ENCODE measurements at regions not wholly inside any gene's neighbourhood (a gene's known extent, or its start where the extent isn't known, plus 50 kb on each side); places are given as distances from the start of the nearest gene placed in this dataset.

- TF ChIP-seq, protein P1, sequence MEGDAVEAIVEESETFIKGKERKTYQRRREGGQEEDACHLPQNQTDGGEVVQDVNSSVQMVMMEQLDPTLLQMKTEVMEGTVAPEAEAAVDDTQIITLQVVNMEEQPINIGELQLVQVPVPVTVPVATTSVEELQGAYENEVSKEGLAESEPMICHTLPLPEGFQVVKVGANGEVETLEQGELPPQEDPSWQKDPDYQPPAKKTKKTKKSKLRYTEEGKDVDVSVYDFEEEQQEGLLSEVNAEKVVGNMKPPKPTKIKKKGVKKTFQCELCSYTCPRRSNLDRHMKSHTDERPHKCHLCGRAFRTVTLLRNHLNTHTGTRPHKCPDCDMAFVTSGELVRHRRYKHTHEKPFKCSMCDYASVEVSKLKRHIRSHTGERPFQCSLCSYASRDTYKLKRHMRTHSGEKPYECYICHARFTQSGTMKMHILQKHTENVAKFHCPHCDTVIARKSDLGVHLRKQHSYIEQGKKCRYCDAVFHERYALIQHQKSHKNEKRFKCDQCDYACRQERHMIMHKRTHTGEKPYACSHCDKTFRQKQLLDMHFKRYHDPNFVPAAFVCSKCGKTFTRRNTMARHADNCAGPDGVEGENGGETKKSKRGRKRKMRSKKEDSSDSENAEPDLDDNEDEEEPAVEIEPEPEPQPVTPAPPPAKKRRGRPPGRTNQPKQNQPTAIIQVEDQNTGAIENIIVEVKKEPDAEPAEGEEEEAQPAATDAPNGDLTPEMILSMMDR (conservative IDR thresholded peaks at IDR 0.05 in 1 of 2, IDR thresholded peaks at IDR 0.05 in 1 of 2; ENCODE audit: low read depth in 1 of 2, low read length in 2 of 2): no peak
- TF ChIP-seq EZH2 (IDR thresholded peaks at IDR 0.05; ENCODE audit: low read length, missing control alignments): no peak
Measured at GRCh38 chr9:117869712-117870111, 165.5 kb downstream of the TLR4 start.
